B cell (primary cell): ENCODE measurements at regions not wholly inside any gene's neighbourhood (a gene's known extent, or its start where the extent isn't known, plus 50 kb on each side); places are given as distances from the start of the nearest gene placed in this dataset.

Source experiments
- ATAC-seq: fragments of 200-7000 bp; cut with Tn5 transposase; one replicate; pipeline ENCODE4 v1.10.0; 2021; ENCODE audit warnings: low read depth, mild to moderate bottlenecking, moderate number of reproducible peaks, moderate library complexity
- CTCF ChIA-PET: fragments of 350-600 bp; sonication (Branson Sonifier 250); formaldehyde crosslinking; loops from one replicate; lab custom pipeline; 2021; ENCODE audit warnings: antibody characterized with exemption, inconsistent platforms; lab: Charles Lee
- POLR2A ChIA-PET: fragments of 350-600 bp; sonication (Branson Sonifier 250); formaldehyde crosslinking; loops from one replicate; lab custom pipeline; 2021; ENCODE audit warnings: antibody characterized with exemption; lab: Charles Lee
- DNase-seq: peaks from one replicate; pipeline ENCODE4 v3.0.0; 2013
- H2AFZ ChIP-seq: 2 replicates; pipeline ENCODE4 v1.6.1; 2012; ENCODE audit warnings: mild to moderate bottlenecking, low read depth, low read length; ENCODE audit not compliant: insufficient read depth, poor library complexity, severe bottlenecking
- H3K27ac ChIP-seq, 2 donors: 1 replicate in 1 of 2; 2 replicates in 1 of 2; pipeline ENCODE4 v1.5.1; 2012 to 2013; ENCODE audit warnings: low read length in 2 of 2, mild to moderate bottlenecking in 2 of 2, moderate library complexity in 1 of 2
- H3K27me3 ChIP-seq, 4 experiments: fragments of 200-600 bp in 1 of 4; sonication (generic) in 1 of 4; replicated peaks in 1 of 4; 1 replicate in 2 of 4; 2 replicates in 2 of 4; pipeline versions ENCODE4 v1.6.1 to v1.7.0; 2013 to 2016; ENCODE audit warnings: low read length in 3 of 4, mild to moderate bottlenecking in 2 of 4, mixed read lengths in 1 of 4, moderate library complexity in 1 of 4; ENCODE audit not compliant: insufficient read depth in 4 of 4, control insufficient read depth in 3 of 4; ENCODE audit errors: control extremely low read depth in 1 of 4
- H3K36me3 ChIP-seq, 2 experiments: replicated peaks in 1 of 2; 1 replicate in 1 of 2; 2 replicates in 1 of 2; pipeline versions ENCODE4 v1.6.1 to v1.7.1; 2013; ENCODE audit warnings: low read length in 1 of 2; ENCODE audit not compliant: insufficient read depth in 2 of 2, control insufficient read depth in 1 of 2; ENCODE audit errors: control extremely low read depth in 1 of 2, extremely low read depth in 1 of 2
- H3K4me1 ChIP-seq, 2 donors: fragments of 200-600 bp in 1 of 2; sonication (generic) in 1 of 2; 1 replicate in 1 of 2; 2 replicates in 1 of 2; pipeline versions ENCODE4 v1.5.1 to v1.6.1; 2013 to 2017; ENCODE audit warnings: low read length in 2 of 2; ENCODE audit not compliant: control insufficient read depth in 2 of 2, insufficient read depth in 2 of 2
- H3K4me2 ChIP-seq: replicated peaks from 2 replicates; pipeline ENCODE3; 2012; ENCODE audit warnings: mild to moderate bottlenecking, low read depth, low read length; ENCODE audit not compliant: poor library complexity, severe bottlenecking
- H3K4me3 ChIP-seq, 5 experiments: fragments of 200-600 bp in 1 of 5; sonication (generic) in 1 of 5; 1 replicate in 3 of 5; 2 replicates in 2 of 5; pipeline versions ENCODE4 v1.5.1 to v1.7.0; 2011 to 2016; ENCODE audit warnings: low read length in 4 of 5, mild to moderate bottlenecking in 4 of 5, low read depth in 2 of 5, control low read depth in 1 of 5, moderate library complexity in 1 of 5; ENCODE audit not compliant: insufficient read depth in 1 of 5; ENCODE audit errors: control extremely low read depth in 1 of 5, extremely low read depth in 1 of 5
- H3K79me2 ChIP-seq: fragments of 200-600 bp; sonication (generic); one replicate; pipeline ENCODE4 v1.6.0; 2016; ENCODE audit warnings: low read length; ENCODE audit not compliant: control insufficient read depth, insufficient read depth
- H3K9ac ChIP-seq: fragments of 200-600 bp; sonication (generic); 2 replicates; pipeline ENCODE4 v1.6.1; 2017; ENCODE audit warnings: mild to moderate bottlenecking, low read length, moderate library complexity
- H3K9me3 ChIP-seq, 3 donors: one replicate each; pipeline versions ENCODE4 v1.6.1 to v1.7.1; 2013; ENCODE audit warnings: low read length in 2 of 3; ENCODE audit not compliant: control insufficient read depth in 2 of 3, insufficient read depth in 1 of 3; ENCODE audit errors: control extremely low read depth in 1 of 3
- H4K20me1 ChIP-seq: 2 replicates; pipeline ENCODE4 v1.6.0; 2012; ENCODE audit warnings: mild to moderate bottlenecking, low read length; ENCODE audit not compliant: insufficient read depth, control insufficient read depth, poor library complexity, severe bottlenecking
- H3K27ac Mint-ChIP-seq: one replicate; pipeline ENCODE4 v1.8.0; 2021; ENCODE audit warnings: mixed read lengths
- H3K27me3 Mint-ChIP-seq: one replicate; pipeline ENCODE4 v1.8.0; 2021; ENCODE audit warnings: mixed read lengths
- H3K4me1 Mint-ChIP-seq: one replicate; pipeline ENCODE4 v1.8.0; 2021; ENCODE audit warnings: mixed read lengths
- H3K4me3 Mint-ChIP-seq: one replicate; pipeline ENCODE4 v1.8.0; 2021; ENCODE audit warnings: mixed read lengths
- H3K9me3 Mint-ChIP-seq: one replicate; pipeline ENCODE4 v1.8.0; 2022; ENCODE audit warnings: mixed read lengths; ENCODE audit not compliant: insufficient read depth
- CTCF ChIP-seq: fragments of 200-600 bp; IDR thresholded peaks from one replicate; pipeline ENCODE4 v1.8.0; 2022; ENCODE audit warnings: antibody characterized with exemption, mild to moderate bottlenecking
- EZH2 ChIP-seq: IDR thresholded peaks from 2 replicates; pipeline ENCODE4 v1.6.1; 2012; ENCODE audit warnings: borderline replicate concordance, low read depth, mild to moderate bottlenecking, moderate library complexity, low read length; ENCODE audit not compliant: insufficient read depth, poor library complexity, severe bottlenecking
- WGBS: methylation state at CpG from one replicate; pipeline ENCODE4 v1.1.5; 2013; ENCODE audit warnings: missing lambda C conversion rate; ENCODE audit not compliant: insufficient coverage; 5-methylcytosine and 5-hydroxymethylcytosine counted together
- intact Hi-C: fragments of 100-400 bp; cut with micrococcal nuclease; formaldehyde crosslinking; loops from one replicate; pipeline ENCODE4 v1.10.0; 2022

- Mint-ChIP-seq H3K4me1 (no peaks in the 10 kb centered on the region), H3K9me3 (no peaks in the 10 kb centered on the region), H3K27me3 (no peaks in the 10 kb centered on the region), H3K27ac (no peak overlapping the region), H3K4me3 (no peak overlapping the region)
- no peaks in the 10 kb centered on the region for H3K9me3 ChIP-seq
- no peaks in the 10 kb centered on the region for H3K27me3 ChIP-seq
- DNase-seq = no peak
- H3K79me2 ChIP-seq = no peaks in the 10 kb centered on the region
- H3K4me3 ChIP-seq = no peak overlapping the region
- no peak for TF ChIP-seq EZH2
- TF ChIP-seq CTCF = no peak
- no peaks in the 10 kb centered on the region for H4K20me1 ChIP-seq
- no peak overlapping the region for H2AFZ ChIP-seq
- no peaks in the 10 kb centered on the region for H3K36me3 ChIP-seq
- intact Hi-C loops = no loop called here
- POLR2A ChIA-PET = no interaction called here
- WGBS = no CpG with 5 or more reads among the region's 1 CpG
- no peaks in the 10 kb centered on the region for H3K4me1 ChIP-seq
- no peak overlapping the region for H3K27ac ChIP-seq
- CTCF ChIA-PET = no interaction called here
- no peak for ATAC-seq
- no peak overlapping the region for H3K9ac ChIP-seq
- H3K4me2 ChIP-seq = no peak overlapping the region
Measured at GRCh38 chr5:8752595-8752994, 793.3 kb downstream of the SEMA5A start.

- Histone ChIP-seq H3K27ac (no peak overlapping the region), H3K9ac (no peak overlapping the region), H3K27me3 (no peaks in the 10 kb centered on the region), H3K4me1 (no peaks in the 10 kb centered on the region), H3K36me3 (no peaks in the 10 kb centered on the region), H3K4me3 (no peak overlapping the region), H2AFZ (no peak overlapping the region), H3K4me2 (no peak overlapping the region), H3K9me3 (peaks cover 0 to 9% (median 5%) of the 10 kb centered on the region in 3 donors), H4K20me1 (no peaks in the 10 kb centered on the region), H3K79me2 (no peaks in the 10 kb centered on the region)
- no peak for ATAC-seq
- no peak for TF ChIP-seq CTCF
- TF ChIP-seq EZH2 = no peak
- no peak for DNase-seq
- intact Hi-C loops = no loop called here
- Mint-ChIP-seq H3K9me3 (no peaks in the 10 kb centered on the region), H3K27ac (no peak overlapping the region), H3K4me1 (no peaks in the 10 kb centered on the region), H3K27me3 (no peaks in the 10 kb centered on the region), H3K4me3 (no peak overlapping the region)
- WGBS = no CpG with 5 or more reads among the region's 2 CpGs
- ChIA-PET CTCF (no interaction called here), POLR2A (no interaction called here)
Measured at GRCh38 chr5:8756498-8757084, 789.3 kb downstream of the SEMA5A start.
